Body of pancreas (tissue), 4 donors: ENCODE measurements at regions not wholly inside any gene's neighbourhood (a gene's known extent, or its start where the extent isn't known, plus 50 kb on each side); places are given as distances from the start of the nearest gene placed in this dataset.
A peak's percentile ranks its signal among the peaks of the same experiment; 100 is the strongest.

ENCODE experiments used
- ATAC-seq: fragments of 150-250 bp; one replicate; pipeline ENCODE4 v1.9.1; 2016
- DNase-seq, 4 donors: peaks; one replicate each; pipeline ENCODE4 v3.0.0-alpha.2; 2019
- H3K27ac ChIP-seq, 4 donors: fragments of 200-600 bp; sonication (generic); 1 replicate in 3 of 4; 2 replicates in 1 of 4; pipeline versions ENCODE4 v1.5.1 to v1.6.1; 2016 to 2019; ENCODE audit warnings: mild to moderate bottlenecking in 1 of 4, mixed read lengths in 1 of 4, moderate library complexity in 1 of 4
- H3K27me3 ChIP-seq, 2 donors: fragments of 200-600 bp; sonication (generic); one replicate each; pipeline ENCODE4 v1.6.0; 2016; ENCODE audit warnings: mild to moderate bottlenecking in 1 of 2
- H3K36me3 ChIP-seq, 2 donors: fragments of 200-600 bp; sonication (generic); replicated peaks in 1 of 2; 2 replicates each; pipeline ENCODE4 v1.5.1; 2016; ENCODE audit warnings: low read depth in 2 of 2; ENCODE audit not compliant: insufficient read depth in 1 of 2
- H3K4me1 ChIP-seq: fragments of 200-600 bp; sonication (generic); one replicate; pipeline ENCODE4 v1.6.0; 2016
- H3K4me3 ChIP-seq, 2 donors: fragments of 200-600 bp; sonication (generic); 1 replicate in 1 of 2; 2 replicates in 1 of 2; pipeline ENCODE4 v1.5.1; 2016 to 2019
- H3K9me3 ChIP-seq, 3 donors: fragments of 200-600 bp; sonication (generic); 1 replicate in 2 of 3; 2 replicates in 1 of 3; pipeline ENCODE4 v1.5.1; 2016
- POLR2A ChIP-seq, 3 donors: fragments of 450-650 bp; IDR thresholded peaks; one replicate each; pipeline ENCODE4 v1.6.1; 2016; ENCODE audit warnings: antibody characterized with exemption in 3 of 3, mild to moderate bottlenecking in 2 of 3
- WGBS, 2 donors: methylation state at CpG; one replicate each; pipeline ENCODE4 v1.1.5; 2017; 5-methylcytosine and 5-hydroxymethylcytosine counted together
- intact Hi-C: fragments of 100-400 bp; cut with DNase I; formaldehyde crosslinking; loops from one replicate; pipeline ENCODE4 v1.15.1; 2023
- TF ChIP-seq, protein P1 (sequence below), 7 experiments: fragments of 450-650 bp in 4 of 7; fragments of 200-600 bp in 3 of 7; sonication (generic) in 3 of 7; IDR thresholded peaks; one replicate each; pipeline ENCODE4 v1.5.1; 2016 to 2019; ENCODE audit warnings: antibody characterized with exemption in 7 of 7

DNA sequence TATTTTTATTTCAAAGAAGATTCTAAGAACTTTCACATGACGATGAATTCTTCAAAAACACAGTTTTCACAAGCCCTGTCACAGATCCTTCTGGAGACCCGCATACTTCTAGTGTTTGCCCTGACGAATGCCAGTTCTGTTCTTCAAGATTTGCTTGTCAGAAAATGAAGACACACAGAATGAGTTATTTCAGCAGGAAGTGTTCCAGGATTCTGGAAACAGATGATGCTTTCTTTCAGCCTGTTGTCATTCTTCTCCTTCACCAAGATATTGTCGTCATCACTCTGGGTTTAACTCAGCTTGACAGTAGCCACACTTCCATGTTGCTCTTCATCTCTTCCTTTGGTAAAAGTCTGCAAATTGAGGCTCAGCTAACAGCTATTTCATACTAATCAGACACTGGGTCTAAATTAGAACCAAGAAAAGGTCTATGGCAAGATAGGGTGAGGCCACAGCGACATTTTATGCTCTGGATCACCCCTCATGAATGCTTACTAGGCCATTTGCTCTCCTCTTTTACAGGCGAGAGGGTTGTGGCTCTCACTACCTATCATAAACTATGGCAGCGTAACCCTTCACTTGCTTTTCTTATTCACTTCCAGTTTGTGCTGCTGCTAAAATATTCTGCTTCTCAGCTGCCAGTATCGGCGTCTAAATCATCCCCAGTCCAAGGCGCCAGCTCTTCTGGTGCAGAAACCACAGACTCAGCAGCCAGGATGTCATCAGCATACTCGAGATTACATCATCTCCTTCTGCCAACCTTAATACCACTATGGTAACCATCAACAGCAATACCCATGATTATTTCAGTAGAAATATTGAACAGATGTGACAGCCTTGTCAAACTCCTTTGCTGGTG is 159.6 kb upstream of the TBCA start:
- Histone ChIP-seq H3K4me1 (no peaks in the 10 kb centered on the region), H3K27ac (no peak overlapping the region), H3K27me3 (no peaks in the 10 kb centered on the region), H3K9me3 (no peaks in the 10 kb centered on the region), H3K36me3 (no peaks in the 10 kb centered on the region), H3K4me3 (no peak overlapping the region)
- intact Hi-C loops = no loop called here
- DNase-seq (peak in 1 of 4 donors; percentile 12), ATAC-seq (no peak)
- TF ChIP-seq, protein P1, sequence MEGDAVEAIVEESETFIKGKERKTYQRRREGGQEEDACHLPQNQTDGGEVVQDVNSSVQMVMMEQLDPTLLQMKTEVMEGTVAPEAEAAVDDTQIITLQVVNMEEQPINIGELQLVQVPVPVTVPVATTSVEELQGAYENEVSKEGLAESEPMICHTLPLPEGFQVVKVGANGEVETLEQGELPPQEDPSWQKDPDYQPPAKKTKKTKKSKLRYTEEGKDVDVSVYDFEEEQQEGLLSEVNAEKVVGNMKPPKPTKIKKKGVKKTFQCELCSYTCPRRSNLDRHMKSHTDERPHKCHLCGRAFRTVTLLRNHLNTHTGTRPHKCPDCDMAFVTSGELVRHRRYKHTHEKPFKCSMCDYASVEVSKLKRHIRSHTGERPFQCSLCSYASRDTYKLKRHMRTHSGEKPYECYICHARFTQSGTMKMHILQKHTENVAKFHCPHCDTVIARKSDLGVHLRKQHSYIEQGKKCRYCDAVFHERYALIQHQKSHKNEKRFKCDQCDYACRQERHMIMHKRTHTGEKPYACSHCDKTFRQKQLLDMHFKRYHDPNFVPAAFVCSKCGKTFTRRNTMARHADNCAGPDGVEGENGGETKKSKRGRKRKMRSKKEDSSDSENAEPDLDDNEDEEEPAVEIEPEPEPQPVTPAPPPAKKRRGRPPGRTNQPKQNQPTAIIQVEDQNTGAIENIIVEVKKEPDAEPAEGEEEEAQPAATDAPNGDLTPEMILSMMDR (IDR thresholded peaks at IDR 0.05) = no peak
- TF ChIP-seq POLR2A (IDR thresholded peaks at IDR 0.05) = no peak
- WGBS, 2 donors = 67 to 78% methylated on average over 11 of the region's 11 CpGs

- no peaks in the 10 kb centered on the region for H3K27me3 ChIP-seq
- intact Hi-C loops = no loop called here
- 64 to 79% methylated on average over 9 of the region's 9 CpGs for WGBS, 2 donors
- no peak overlapping the region for H3K27ac ChIP-seq
- no peaks in the 10 kb centered on the region for H3K36me3 ChIP-seq
- no peaks in the 10 kb centered on the region for H3K4me1 ChIP-seq
- no peak overlapping the region for H3K4me3 ChIP-seq
- no peak for ATAC-seq
- TF ChIP-seq POLR2A (IDR thresholded peaks at IDR 0.05) = no peak
- TF ChIP-seq, protein P1 (IDR thresholded peaks at IDR 0.05) = no peak
- H3K9me3 ChIP-seq = no peaks in the 10 kb centered on the region
- DNase-seq = no peak
Measured at GRCh38 chr5:77928776-77929300, 152.7 kb upstream of the TBCA start.

DNA sequence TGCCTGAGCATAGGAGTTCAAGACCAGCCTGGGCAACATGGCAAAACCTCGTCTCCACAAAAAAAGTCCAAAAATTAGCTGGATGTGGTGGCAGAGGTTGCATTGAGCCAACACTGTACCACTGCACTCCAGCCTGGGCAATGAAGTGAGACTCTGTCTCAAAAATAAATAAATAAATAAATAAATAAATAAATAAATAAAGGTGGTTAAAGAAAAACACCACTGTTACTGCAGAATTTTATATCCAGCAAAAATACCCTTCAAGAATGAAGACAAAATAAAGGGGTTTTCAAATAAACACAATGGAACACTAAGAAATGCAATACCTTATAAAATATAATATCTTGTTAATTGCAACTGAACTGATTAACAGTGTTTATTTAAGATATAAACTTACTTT is 150.2 kb upstream of the TBCA start:
- no peaks in the 10 kb centered on the region for H3K4me1 ChIP-seq
- intact Hi-C loops = no loop called here
- no peaks in the 10 kb centered on the region for H3K36me3 ChIP-seq
- no peak for TF ChIP-seq POLR2A (IDR thresholded peaks at IDR 0.05)
- TF ChIP-seq, protein P1 (IDR thresholded peaks at IDR 0.05) = no peak
- H3K27ac ChIP-seq = no peak overlapping the region
- H3K4me3 ChIP-seq = no peak overlapping the region
- H3K27me3 ChIP-seq = no peaks in the 10 kb centered on the region
- DNase-seq (no peak), ATAC-seq (no peak)
- 80 to 85% methylated on average over 1 of the region's 1 CpG for WGBS, 2 donors
- no peaks in the 10 kb centered on the region for H3K9me3 ChIP-seq

- TF ChIP-seq POLR2A (IDR thresholded peaks at IDR 0.05) = no peak
- TF ChIP-seq, protein P1 (IDR thresholded peaks at IDR 0.05) = no peak
- H3K4me3 ChIP-seq = no peak overlapping the region
- WGBS, 2 donors = 92 to 94% methylated on average over 3 of the region's 3 CpGs
- DNase-seq = no peak
- intact Hi-C loops = no loop called here
- H3K27ac ChIP-seq = no peak overlapping the region
- no peaks in the 10 kb centered on the region for H3K4me1 ChIP-seq
- no peak for ATAC-seq
- H3K27me3 ChIP-seq = no peaks in the 10 kb centered on the region
- H3K36me3 ChIP-seq = no peaks in the 10 kb centered on the region
- H3K9me3 ChIP-seq = no peaks in the 10 kb centered on the region
Measured at GRCh38 chr5:77925503-77925902, 149.4 kb upstream of the TBCA start.

- no peak for DNase-seq
- TF ChIP-seq POLR2A (IDR thresholded peaks at IDR 0.05) = no peak
- TF ChIP-seq, protein P1 (IDR thresholded peaks at IDR 0.05) = no peak
- no peaks in the 10 kb centered on the region for H3K27me3 ChIP-seq
- H3K9me3 ChIP-seq = no peaks in the 10 kb centered on the region
- intact Hi-C loops = no loop called here
- 31 to 46% methylated on average over 3 of the region's 3 CpGs for WGBS, 2 donors
- H3K4me3 ChIP-seq = no peak overlapping the region
- no peaks in the 10 kb centered on the region for H3K36me3 ChIP-seq
- H3K27ac ChIP-seq = no peak overlapping the region
- H3K4me1 ChIP-seq = no peaks in the 10 kb centered on the region
- no peak for ATAC-seq
Measured at GRCh38 chr5:77924081-77924480, 147.9 kb upstream of the TBCA start.
